Fibroblast of lung (primary cell): ENCODE measurements at regions not wholly inside any gene's neighbourhood (a gene's known extent, or its start where the extent isn't known, plus 50 kb on each side); places are given as distances from the start of the nearest gene placed in this dataset.

ENCODE experiments used
- DNase-seq, 2 donors: peaks; one replicate each; pipeline versions ENCODE4 v3.0.0 to v3.0.0-alpha.2; 2010; ENCODE audit warnings: low read depth in 2 of 2
- H2AFZ ChIP-seq: 2 replicates; pipeline ENCODE4 v1.5.1; 2012; ENCODE audit warnings: low read length, control low read depth, inconsistent platforms
- H3K27ac ChIP-seq: 2 replicates; pipeline ENCODE4 v1.5.1; 2011; ENCODE audit warnings: low read length, control low read depth; ENCODE audit not compliant: insufficient read depth
- H3K27me3 ChIP-seq: 2 replicates; pipeline ENCODE4 v1.5.1; 2011; ENCODE audit warnings: mild to moderate bottlenecking, low read length; ENCODE audit not compliant: control insufficient read depth, insufficient read depth
- H3K36me3 ChIP-seq: 2 replicates; pipeline ENCODE4 v1.5.1; 2011; ENCODE audit warnings: low read length; ENCODE audit not compliant: control insufficient read depth, insufficient read depth
- H3K4me1 ChIP-seq: 2 replicates; pipeline ENCODE4 v1.5.1; 2011; ENCODE audit warnings: low read length; ENCODE audit not compliant: control insufficient read depth, insufficient read depth; ENCODE audit errors: extremely low read depth
- H3K4me2 ChIP-seq: 2 replicates; pipeline ENCODE4 v1.5.1; 2011; ENCODE audit warnings: low read length, control low read depth; ENCODE audit not compliant: insufficient read depth; ENCODE audit errors: extremely low read depth
- H3K4me3 ChIP-seq, 4 experiments: fragments of 200-600 bp in 1 of 4; sonication (generic) in 1 of 4; replicated peaks in 1 of 4; 2 replicates each; pipeline ENCODE4 v1.5.1; 2011 to 2016; ENCODE audit warnings: low read length in 4 of 4, low read depth in 3 of 4, mild to moderate bottlenecking in 3 of 4, control low read depth in 2 of 4, inconsistent platforms in 1 of 4, mixed read lengths in 1 of 4; ENCODE audit not compliant: insufficient read depth in 1 of 4; ENCODE audit errors: control extremely low read depth in 1 of 4
- H3K79me2 ChIP-seq: 2 replicates; pipeline ENCODE4 v1.5.1; 2012; ENCODE audit warnings: mild to moderate bottlenecking, low read length, inconsistent platforms; ENCODE audit not compliant: control insufficient read depth, insufficient read depth
- H3K9ac ChIP-seq: 2 replicates; pipeline ENCODE4 v1.5.1; 2011; ENCODE audit warnings: mild to moderate bottlenecking, low read length, control low read depth; ENCODE audit not compliant: insufficient read depth
- H3K9me3 ChIP-seq: 2 replicates; pipeline ENCODE4 v1.5.1; 2012; ENCODE audit warnings: low read depth, low read length; ENCODE audit not compliant: control insufficient read depth, insufficient read depth
- H4K20me1 ChIP-seq: 2 replicates; pipeline ENCODE4 v1.5.1; 2011; ENCODE audit warnings: low read length; ENCODE audit not compliant: control insufficient read depth, insufficient read depth; ENCODE audit errors: extremely low read depth
- EZH2 ChIP-seq: IDR thresholded peaks from 2 replicates; pipeline ENCODE4 v1.5.1; 2012; ENCODE audit warnings: low read length, control low read depth, mild to moderate bottlenecking; ENCODE audit errors: missing control alignments
- TF ChIP-seq, protein P1 (sequence below), 2 donors: IDR thresholded peaks in 1 of 2; conservative IDR thresholded peaks in 1 of 2; 1 replicate in 1 of 2; 2 replicates in 1 of 2; pipeline ENCODE4 v1.5.1; 2011 to 2012; ENCODE audit warnings: low read length in 2 of 2, control low read depth in 1 of 2, inconsistent platforms in 1 of 2, low read depth in 1 of 2, mild to moderate bottlenecking in 1 of 2

DNA sequence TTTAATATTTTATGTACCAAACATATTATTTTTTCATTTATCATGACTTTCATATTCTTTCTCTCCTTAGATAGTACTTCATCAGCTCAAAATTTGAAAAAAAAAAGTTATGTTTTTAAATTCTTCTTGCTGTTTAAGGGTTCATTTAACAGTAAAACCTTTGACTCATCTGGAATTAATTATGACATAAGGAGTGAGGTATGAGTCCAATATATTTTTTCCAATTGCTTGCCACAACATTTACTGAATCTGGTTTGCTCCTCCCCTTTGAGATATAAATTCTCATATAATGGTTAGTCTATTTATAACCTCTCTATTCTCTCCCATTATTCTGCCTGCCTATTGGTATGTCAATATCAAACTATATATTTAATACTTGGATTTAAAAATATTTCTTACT lies 387.8 kb downstream of the TUSC7 start:
- no peak overlapping the region for H3K4me2 ChIP-seq
- no peak overlapping the region for H3K4me3 ChIP-seq
- no peaks in the 10 kb centered on the region for H3K4me1 ChIP-seq
- no peaks in the 10 kb centered on the region for H3K36me3 ChIP-seq
- no peak overlapping the region for H3K9ac ChIP-seq
- peak in 1 of 2 donors; percentile 25 for DNase-seq
- no peaks in the 10 kb centered on the region for H4K20me1 ChIP-seq
- TF ChIP-seq, protein P1, sequence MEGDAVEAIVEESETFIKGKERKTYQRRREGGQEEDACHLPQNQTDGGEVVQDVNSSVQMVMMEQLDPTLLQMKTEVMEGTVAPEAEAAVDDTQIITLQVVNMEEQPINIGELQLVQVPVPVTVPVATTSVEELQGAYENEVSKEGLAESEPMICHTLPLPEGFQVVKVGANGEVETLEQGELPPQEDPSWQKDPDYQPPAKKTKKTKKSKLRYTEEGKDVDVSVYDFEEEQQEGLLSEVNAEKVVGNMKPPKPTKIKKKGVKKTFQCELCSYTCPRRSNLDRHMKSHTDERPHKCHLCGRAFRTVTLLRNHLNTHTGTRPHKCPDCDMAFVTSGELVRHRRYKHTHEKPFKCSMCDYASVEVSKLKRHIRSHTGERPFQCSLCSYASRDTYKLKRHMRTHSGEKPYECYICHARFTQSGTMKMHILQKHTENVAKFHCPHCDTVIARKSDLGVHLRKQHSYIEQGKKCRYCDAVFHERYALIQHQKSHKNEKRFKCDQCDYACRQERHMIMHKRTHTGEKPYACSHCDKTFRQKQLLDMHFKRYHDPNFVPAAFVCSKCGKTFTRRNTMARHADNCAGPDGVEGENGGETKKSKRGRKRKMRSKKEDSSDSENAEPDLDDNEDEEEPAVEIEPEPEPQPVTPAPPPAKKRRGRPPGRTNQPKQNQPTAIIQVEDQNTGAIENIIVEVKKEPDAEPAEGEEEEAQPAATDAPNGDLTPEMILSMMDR (conservative IDR thresholded peaks at IDR 0.05 in 1 of 2, IDR thresholded peaks at IDR 0.05 in 1 of 2; ENCODE audit: low read depth in 1 of 2, low read length in 2 of 2), result no peak
- no peak for TF ChIP-seq EZH2
- H3K9me3 ChIP-seq, result no peaks in the 10 kb centered on the region
- H2AFZ ChIP-seq, result no peak overlapping the region
- H3K27me3 ChIP-seq, result no peaks in the 10 kb centered on the region
- H3K79me2 ChIP-seq, result no peaks in the 10 kb centered on the region
- H3K27ac ChIP-seq, result no peak overlapping the region

DNA sequence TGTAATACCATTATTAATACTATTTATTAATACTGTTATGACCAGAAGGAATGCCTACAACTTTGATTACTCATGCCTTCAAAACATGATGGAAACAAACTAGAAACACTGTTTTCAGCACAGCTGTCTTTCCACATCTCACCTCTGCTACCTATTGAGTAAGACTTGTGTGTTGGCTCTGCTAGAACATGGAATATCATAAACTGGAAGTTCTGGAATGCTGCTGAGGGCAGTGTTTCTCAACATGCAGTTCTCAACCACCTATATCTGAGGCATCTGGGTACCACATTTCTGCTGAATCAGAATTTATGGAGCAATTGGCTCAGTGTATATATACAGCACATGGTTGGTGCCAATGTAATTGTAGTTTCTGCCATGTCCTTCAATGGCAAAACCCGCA lies 392.1 kb downstream of the TUSC7 start:
- Histone ChIP-seq H3K4me3 (no peak overlapping the region), H3K27me3 (no peaks in the 10 kb centered on the region), H3K36me3 (no peaks in the 10 kb centered on the region), H3K79me2 (no peaks in the 10 kb centered on the region), H4K20me1 (no peaks in the 10 kb centered on the region), H2AFZ (no peak overlapping the region), H3K9ac (no peak overlapping the region), H3K4me1 (no peaks in the 10 kb centered on the region), H3K4me2 (no peak overlapping the region), H3K27ac (no peak overlapping the region), H3K9me3 (no peaks in the 10 kb centered on the region)
- no peak for TF ChIP-seq EZH2
- TF ChIP-seq, protein P1 (conservative IDR thresholded peaks at IDR 0.05 in 1 of 2, IDR thresholded peaks at IDR 0.05 in 1 of 2; ENCODE audit: low read depth in 1 of 2, low read length in 2 of 2), result no peak
- no peak for DNase-seq

DNA sequence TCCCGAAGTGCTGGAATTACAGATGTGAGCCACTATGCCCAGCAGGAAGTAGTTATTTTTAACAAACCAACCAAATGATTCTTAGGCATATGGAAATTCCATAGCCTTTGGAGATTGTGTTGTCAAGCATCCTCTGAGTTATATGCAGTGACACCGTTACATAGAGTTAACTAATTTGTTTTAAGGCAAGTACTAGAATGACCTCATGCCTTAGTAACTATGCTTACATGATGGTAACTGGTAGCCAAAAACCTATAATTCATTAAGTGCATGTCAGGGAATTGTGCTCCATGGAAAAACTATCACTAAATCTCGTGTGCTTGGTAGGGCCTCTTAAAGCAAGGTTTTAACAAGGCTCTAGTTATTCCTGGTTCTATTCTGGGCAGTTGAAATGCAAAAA lies 392.8 kb downstream of the TUSC7 start:
- Histone ChIP-seq H3K27me3 (no peaks in the 10 kb centered on the region), H3K27ac (no peak overlapping the region), H3K4me2 (no peak overlapping the region), H3K4me3 (no peak overlapping the region), H4K20me1 (no peaks in the 10 kb centered on the region), H3K36me3 (no peaks in the 10 kb centered on the region), H3K79me2 (no peaks in the 10 kb centered on the region), H3K4me1 (no peaks in the 10 kb centered on the region), H3K9ac (no peak overlapping the region), H2AFZ (no peak overlapping the region), H3K9me3 (no peaks in the 10 kb centered on the region)
- TF ChIP-seq, protein P1 (conservative IDR thresholded peaks at IDR 0.05 in 1 of 2, IDR thresholded peaks at IDR 0.05 in 1 of 2; ENCODE audit: low read depth in 1 of 2, low read length in 2 of 2), result no peak
- no peak for TF ChIP-seq EZH2
- DNase-seq, result no peak
